ENCODE measurements at regions not wholly inside any gene's neighbourhood (a gene's known extent, or its start where the extent isn't known, plus 50 kb on each side); places are given as distances from the start of the nearest gene placed in this dataset.
"Not testable (repeated sequence)": the region's sequence is repeated elsewhere in the genome, so short reads cannot be mapped to it uniquely, and the experiment has no call there.

DNA sequence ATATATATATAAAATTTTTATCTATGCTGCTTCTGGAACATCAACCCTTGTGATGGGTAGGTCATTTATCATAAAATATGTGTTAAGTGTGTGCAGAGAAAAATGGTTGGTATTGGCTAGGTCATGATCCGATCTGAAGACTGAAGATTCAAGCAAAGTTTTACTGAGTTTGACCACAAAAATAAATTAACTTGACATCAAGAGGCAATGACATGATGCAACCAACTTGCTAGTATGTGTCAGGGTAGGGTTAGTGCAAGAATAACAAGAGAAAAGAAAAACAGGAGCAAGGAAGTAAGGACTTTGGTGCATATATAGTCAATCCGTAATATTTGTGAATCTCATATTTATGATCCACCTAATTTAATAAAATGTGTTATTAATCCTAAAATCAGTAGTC is 1202.0 kb upstream of the ADGRB3 start:
- H3K27me3 ChIP-seq (ENCODE audit: control insufficient read depth, insufficient read depth, low read length), result no peaks in the 10 kb centered on the region
- no peaks in the 10 kb centered on the region for H3K79me2 ChIP-seq
- TF ChIP-seq, protein P1, sequence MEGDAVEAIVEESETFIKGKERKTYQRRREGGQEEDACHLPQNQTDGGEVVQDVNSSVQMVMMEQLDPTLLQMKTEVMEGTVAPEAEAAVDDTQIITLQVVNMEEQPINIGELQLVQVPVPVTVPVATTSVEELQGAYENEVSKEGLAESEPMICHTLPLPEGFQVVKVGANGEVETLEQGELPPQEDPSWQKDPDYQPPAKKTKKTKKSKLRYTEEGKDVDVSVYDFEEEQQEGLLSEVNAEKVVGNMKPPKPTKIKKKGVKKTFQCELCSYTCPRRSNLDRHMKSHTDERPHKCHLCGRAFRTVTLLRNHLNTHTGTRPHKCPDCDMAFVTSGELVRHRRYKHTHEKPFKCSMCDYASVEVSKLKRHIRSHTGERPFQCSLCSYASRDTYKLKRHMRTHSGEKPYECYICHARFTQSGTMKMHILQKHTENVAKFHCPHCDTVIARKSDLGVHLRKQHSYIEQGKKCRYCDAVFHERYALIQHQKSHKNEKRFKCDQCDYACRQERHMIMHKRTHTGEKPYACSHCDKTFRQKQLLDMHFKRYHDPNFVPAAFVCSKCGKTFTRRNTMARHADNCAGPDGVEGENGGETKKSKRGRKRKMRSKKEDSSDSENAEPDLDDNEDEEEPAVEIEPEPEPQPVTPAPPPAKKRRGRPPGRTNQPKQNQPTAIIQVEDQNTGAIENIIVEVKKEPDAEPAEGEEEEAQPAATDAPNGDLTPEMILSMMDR (IDR thresholded peaks at IDR 0.05), result no peak

DNA sequence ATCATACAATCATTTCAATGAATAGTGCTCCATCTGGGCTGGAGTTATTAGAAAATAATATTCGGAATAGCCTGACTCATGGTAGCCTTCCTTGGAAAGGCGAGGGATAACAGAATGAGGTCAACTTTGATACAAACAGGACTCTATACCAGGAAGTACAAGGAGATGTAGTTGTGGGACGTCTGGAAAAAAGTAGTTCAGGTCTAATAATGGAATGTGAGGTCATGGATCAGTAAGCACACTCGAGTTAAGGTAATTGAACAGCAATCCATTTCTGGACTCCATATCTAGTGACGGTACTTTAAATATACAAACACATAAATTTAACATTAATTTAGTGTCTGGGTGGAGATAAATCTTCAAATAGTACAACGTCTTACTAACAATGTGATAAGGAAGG is 1204.0 kb upstream of the ADGRB3 start:
- no peak overlapping the region for H3K4me3 ChIP-seq (ENCODE audit: low read depth, low read length)
- H3K27me3 ChIP-seq (ENCODE audit: control insufficient read depth, insufficient read depth, low read length), result no peaks in the 10 kb centered on the region
- no peak overlapping the region for H2AFZ ChIP-seq
- H3K27ac ChIP-seq, result no peak overlapping the region
- H3K79me2 ChIP-seq, result no peaks in the 10 kb centered on the region
- TF ChIP-seq, protein P1 (IDR thresholded peaks at IDR 0.05), result no peak
- H3K36me3 ChIP-seq (ENCODE audit: control insufficient read depth, insufficient read depth, low read length), result no peaks in the 10 kb centered on the region
- H3K9ac ChIP-seq, result no peak overlapping the region
- H3K9me3 ChIP-seq (ENCODE audit: control insufficient read depth, low read length), result no peaks in the 10 kb centered on the region
- H3K4me2 ChIP-seq (ENCODE audit: low read length), result no peak overlapping the region
- H3K4me1 ChIP-seq, result no peaks in the 10 kb centered on the region

More for the DNA sequence above, 1202.0 kb upstream of the ADGRB3 start:
- Histone ChIP-seq H3K4me3 (ENCODE audit: low read depth, low read length) (no peak overlapping the region), H3K27ac (no peak overlapping the region), H3K4me2 (ENCODE audit: low read length) (no peak overlapping the region), H3K9ac (no peak overlapping the region), H3K36me3 (ENCODE audit: control insufficient read depth, insufficient read depth, low read length) (no peaks in the 10 kb centered on the region), H2AFZ (no peak overlapping the region), H3K9me3 (ENCODE audit: control insufficient read depth, low read length) (no peaks in the 10 kb centered on the region), H3K4me1 (no peaks in the 10 kb centered on the region)

DNA sequence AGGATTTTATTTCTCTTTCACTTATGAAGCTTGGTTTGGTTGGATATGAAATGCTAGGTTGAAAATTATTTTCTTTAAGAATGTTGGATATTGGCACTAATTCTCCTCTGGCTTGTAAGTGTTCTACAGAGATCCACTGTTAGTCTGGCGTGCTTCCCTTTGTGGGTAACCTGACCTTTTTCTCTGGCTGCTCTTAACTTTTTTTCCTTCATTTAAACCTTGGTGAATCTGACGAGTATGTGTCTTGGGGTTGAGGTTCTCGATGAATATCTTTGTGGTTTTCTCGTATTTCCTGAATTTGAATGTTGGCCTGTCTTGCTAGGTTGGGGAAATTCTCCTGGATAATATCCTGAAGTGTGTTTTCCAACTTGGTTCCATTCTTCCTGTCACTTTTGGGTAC is 1208.4 kb upstream of the ADGRB3 start:
- H3K9ac ChIP-seq; H3K79me2 ChIP-seq; H3K9me3 ChIP-seq (ENCODE audit: control insufficient read depth, low read length); H2AFZ ChIP-seq; H3K36me3 ChIP-seq (ENCODE audit: control insufficient read depth, insufficient read depth, low read length); H3K4me2 ChIP-seq (ENCODE audit: low read length); H3K4me1 ChIP-seq; H3K27me3 ChIP-seq (ENCODE audit: control insufficient read depth, insufficient read depth, low read length); H3K27ac ChIP-seq; H3K4me3 ChIP-seq (ENCODE audit: low read depth, low read length): not testable (repeated sequence)

DNA sequence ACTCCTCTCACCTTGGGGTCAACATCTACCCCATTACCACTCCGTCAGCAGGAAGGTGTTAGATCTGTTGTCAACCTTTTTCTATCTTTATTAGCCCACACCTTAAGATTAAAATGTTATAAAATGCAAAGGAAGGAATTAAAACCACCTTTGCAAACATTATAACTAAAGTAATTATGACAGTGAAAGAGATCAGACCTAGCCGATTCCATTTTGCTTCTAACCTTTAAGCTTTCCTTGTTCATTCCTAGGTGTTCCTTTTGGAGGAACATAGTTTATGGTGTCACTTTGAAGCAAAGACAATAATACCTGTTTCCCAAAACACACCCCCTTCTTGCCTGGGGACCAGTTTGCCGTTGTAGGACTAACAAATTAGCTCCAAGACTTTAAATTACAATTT is 1223.0 kb upstream of the ADGRB3 start:
- H3K79me2 ChIP-seq, result no peaks in the 10 kb centered on the region
- no peak overlapping the region for H3K4me2 ChIP-seq (ENCODE audit: low read length)
- TF ChIP-seq, protein P1 (IDR thresholded peaks at IDR 0.05), result no peak
- no peak overlapping the region for H3K27ac ChIP-seq
- H3K4me1 ChIP-seq, result no peaks in the 10 kb centered on the region
- no peaks in the 10 kb centered on the region for H3K27me3 ChIP-seq (ENCODE audit: control insufficient read depth, insufficient read depth, low read length)
- no peaks in the 10 kb centered on the region for H3K9me3 ChIP-seq (ENCODE audit: control insufficient read depth, low read length)
- no peaks in the 10 kb centered on the region for H3K36me3 ChIP-seq (ENCODE audit: control insufficient read depth, insufficient read depth, low read length)
- H3K4me3 ChIP-seq (ENCODE audit: low read depth, low read length), result no peak overlapping the region
- H2AFZ ChIP-seq, result no peak overlapping the region
- H3K9ac ChIP-seq, result no peak overlapping the region

DNA sequence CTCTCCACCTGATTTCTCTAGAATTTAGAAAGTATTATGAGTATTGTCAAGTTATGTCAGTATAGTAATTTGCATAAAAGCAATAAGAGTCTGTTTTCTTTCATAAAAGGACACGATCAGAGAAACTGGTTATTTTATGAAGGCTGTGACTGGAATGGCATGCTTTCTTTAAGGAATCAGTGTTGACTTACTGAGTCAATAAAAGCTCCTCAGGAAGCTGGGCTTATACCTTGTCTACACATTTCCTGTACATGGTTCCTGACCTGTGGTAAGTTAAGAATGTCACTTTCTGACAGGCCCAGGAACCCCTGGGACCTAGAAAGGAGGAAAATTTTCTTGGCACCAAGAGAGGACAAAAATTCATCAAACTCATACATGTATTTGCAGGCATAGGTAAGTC is 1224.0 kb upstream of the ADGRB3 start:
- H3K79me2 ChIP-seq, result no peaks in the 10 kb centered on the region
- H3K4me2 ChIP-seq (ENCODE audit: low read length), result no peak overlapping the region
- no peak overlapping the region for H3K4me3 ChIP-seq (ENCODE audit: low read depth, low read length)
- no peaks in the 10 kb centered on the region for H3K9me3 ChIP-seq (ENCODE audit: control insufficient read depth, low read length)
- TF ChIP-seq, protein P1 (IDR thresholded peaks at IDR 0.05), result no peak
- no peaks in the 10 kb centered on the region for H3K27me3 ChIP-seq (ENCODE audit: control insufficient read depth, insufficient read depth, low read length)
- H3K36me3 ChIP-seq (ENCODE audit: control insufficient read depth, insufficient read depth, low read length), result no peaks in the 10 kb centered on the region
- no peak overlapping the region for H2AFZ ChIP-seq
- no peak overlapping the region for H3K9ac ChIP-seq
- H3K4me1 ChIP-seq, result no peaks in the 10 kb centered on the region
- no peak overlapping the region for H3K27ac ChIP-seq
